Skeletal muscle satellite cell (primary cell): ENCODE measurements at regions not wholly inside any gene's neighbourhood (a gene's known extent, or its start where the extent isn't known, plus 50 kb on each side); places are given as distances from the start of the nearest gene placed in this dataset.

Source experiments
- H3K27me3 ChIP-seq: 2 replicates; pipeline ENCODE4 v1.7.0; 2013; ENCODE audit warnings: low read length; ENCODE audit not compliant: control insufficient read depth, insufficient read depth
- H3K36me3 ChIP-seq: 2 replicates; pipeline ENCODE4 v1.7.0; 2013; ENCODE audit warnings: mild to moderate bottlenecking, control low read depth, low read length; ENCODE audit not compliant: insufficient read depth
- H3K4me1 ChIP-seq: 2 replicates; pipeline ENCODE4 v1.7.0; 2013; ENCODE audit warnings: low read length; ENCODE audit not compliant: control insufficient read depth, insufficient read depth
- H3K4me2 ChIP-seq: 2 replicates; pipeline ENCODE4 v1.7.0; 2013; ENCODE audit warnings: mild to moderate bottlenecking, low read length
- H3K4me3 ChIP-seq: 2 replicates; pipeline ENCODE4 v1.7.0; 2013; ENCODE audit warnings: low read length
- H3K9ac ChIP-seq: 2 replicates; pipeline ENCODE4 v1.7.0; 2013; ENCODE audit warnings: mild to moderate bottlenecking, low read depth, low read length, moderate library complexity
- H3K9me3 ChIP-seq: replicated peaks from 2 replicates; pipeline ENCODE4 v1.7.0; 2013; ENCODE audit warnings: mild to moderate bottlenecking, control low read depth, low read length

DNA sequence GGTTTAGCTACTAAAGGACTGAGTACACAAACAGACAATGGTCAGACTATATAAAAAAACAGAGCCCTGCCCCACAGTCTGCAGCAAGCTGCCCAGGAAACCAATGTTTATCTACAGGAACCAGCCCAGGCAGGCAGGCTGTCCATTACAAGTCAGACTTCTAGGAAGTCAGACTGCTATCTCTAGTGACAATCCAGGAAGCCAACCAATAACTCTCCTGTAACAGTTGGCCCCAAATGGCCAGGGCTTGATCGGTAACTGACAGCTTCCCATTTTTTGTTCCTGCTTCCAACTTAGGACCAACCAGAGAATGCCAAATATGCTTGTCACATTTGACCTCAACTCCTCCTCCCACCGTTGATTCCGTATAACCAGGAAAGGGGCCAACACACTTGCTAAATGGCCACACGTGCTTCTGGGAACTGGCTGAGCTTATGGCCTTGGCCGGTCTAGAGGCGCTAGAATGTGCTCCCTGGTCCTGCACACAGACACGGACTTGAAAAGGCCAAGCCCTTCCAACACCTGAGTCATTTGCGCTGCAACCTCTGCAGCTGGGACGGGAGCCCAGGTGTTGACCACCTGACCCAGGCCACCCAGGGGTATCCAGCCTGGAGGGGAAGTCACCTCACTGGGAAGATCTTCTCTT, 79.6 kb upstream of the CDK20 start:
- no peak overlapping the region for H3K4me2 ChIP-seq
- no peaks in the 10 kb centered on the region for H3K9me3 ChIP-seq
- no peaks in the 10 kb centered on the region for H3K27me3 ChIP-seq
- no peaks in the 10 kb centered on the region for H3K36me3 ChIP-seq
- no peak overlapping the region for H3K4me3 ChIP-seq
- no peaks in the 10 kb centered on the region for H3K4me1 ChIP-seq
- H3K9ac ChIP-seq: no peak overlapping the region

DNA sequence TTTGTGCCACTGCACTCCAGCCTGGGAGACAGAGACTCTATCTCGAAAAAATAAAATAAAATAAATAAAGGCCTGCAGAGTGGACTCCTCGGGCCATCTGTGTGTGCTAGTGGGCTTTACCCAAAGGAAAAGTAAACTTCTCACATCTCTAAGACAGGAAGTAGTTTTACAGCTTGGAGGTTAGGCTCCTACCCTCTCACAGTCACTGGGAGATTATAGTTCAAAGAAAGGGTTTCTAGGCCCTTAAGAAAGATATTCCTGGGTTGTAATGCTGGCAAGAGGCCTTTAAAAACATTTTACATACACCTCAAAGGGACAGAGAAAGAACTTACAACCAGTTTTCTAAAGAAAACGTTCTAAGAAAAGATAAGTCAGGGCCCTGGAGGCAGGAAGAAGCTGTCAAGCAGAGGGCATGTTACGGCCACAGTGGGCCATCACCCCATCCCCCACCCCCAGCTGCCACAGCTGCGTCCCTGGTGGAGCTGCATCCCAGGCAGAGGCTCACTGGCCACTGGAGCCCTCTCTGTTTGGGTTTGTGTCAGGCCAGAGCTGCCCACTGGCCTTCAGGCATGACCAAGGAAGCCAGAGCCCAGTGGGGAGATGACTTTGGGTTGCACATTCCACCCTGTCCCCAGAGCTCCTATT, 78.1 kb upstream of the CDK20 start:
- H3K9me3 ChIP-seq: no peaks in the 10 kb centered on the region
- H3K4me3 ChIP-seq: no peak overlapping the region
- no peak overlapping the region for H3K9ac ChIP-seq
- H3K4me1 ChIP-seq: no peaks in the 10 kb centered on the region
- H3K27me3 ChIP-seq: no peaks in the 10 kb centered on the region
- no peaks in the 10 kb centered on the region for H3K36me3 ChIP-seq
- H3K4me2 ChIP-seq: no peak overlapping the region

DNA sequence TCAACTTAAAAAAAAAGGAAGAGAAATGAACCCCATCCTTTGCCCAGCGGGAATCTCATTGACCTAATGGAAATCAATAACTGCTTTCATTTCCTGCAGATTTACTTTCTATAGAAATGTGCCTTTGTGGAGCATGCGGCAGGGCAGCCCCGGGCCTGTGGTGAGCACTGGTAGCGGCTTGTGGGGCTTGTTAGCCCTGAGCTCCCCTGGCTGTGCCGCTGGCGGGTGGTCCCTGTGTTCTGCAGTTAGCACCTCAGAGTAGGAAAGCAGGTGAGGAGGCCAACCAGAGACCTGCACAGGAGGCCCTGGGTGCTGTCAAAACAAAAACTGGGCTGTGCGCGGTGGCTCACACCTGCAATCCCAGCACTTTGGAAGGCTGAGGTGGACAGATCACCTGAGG, 76.8 kb upstream of the CDK20 start:
- Histone ChIP-seq H3K4me1 (no peaks in the 10 kb centered on the region), H3K9me3 (no peaks in the 10 kb centered on the region), H3K4me3 (no peak overlapping the region), H3K36me3 (no peaks in the 10 kb centered on the region), H3K4me2 (no peak overlapping the region), H3K27me3 (no peaks in the 10 kb centered on the region), H3K9ac (no peak overlapping the region)

DNA sequence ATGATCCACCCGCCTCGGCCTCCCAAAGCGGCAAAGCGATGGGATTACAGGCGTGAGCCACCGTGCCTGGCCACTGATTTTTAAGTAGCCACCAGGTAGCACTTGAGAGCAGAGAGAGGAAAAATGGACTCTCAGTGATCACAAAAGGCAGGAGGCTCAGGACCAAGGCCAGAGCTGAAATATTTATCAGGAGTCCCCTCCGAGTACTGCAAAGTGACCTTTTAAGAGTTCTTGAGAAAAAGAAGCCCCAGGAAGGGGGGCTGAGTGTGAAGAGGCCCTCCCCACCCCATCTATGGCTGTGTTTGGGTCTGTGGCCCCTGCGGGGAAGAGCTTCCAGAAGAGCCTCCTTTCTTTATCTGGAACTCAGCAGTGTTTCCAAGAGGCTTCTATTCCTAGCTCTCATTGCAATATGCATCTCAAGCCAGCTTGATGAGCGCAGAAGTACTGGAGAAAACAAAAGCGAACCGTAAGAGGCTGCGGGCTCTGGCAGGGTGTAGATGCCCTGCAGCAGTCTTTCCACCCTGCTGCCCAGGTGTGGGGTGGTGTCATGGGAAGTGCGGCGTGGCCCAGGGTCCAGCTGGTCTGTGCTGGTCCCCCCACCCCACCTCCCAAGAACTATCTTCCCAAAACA, 75.5 kb upstream of the CDK20 start:
- H3K27me3 ChIP-seq: no peaks in the 10 kb centered on the region
- H3K36me3 ChIP-seq: no peaks in the 10 kb centered on the region
- no peak overlapping the region for H3K4me2 ChIP-seq
- H3K9me3 ChIP-seq: no peaks in the 10 kb centered on the region
- H3K4me1 ChIP-seq: no peaks in the 10 kb centered on the region
- H3K9ac ChIP-seq: no peak overlapping the region
- no peak overlapping the region for H3K4me3 ChIP-seq

DNA sequence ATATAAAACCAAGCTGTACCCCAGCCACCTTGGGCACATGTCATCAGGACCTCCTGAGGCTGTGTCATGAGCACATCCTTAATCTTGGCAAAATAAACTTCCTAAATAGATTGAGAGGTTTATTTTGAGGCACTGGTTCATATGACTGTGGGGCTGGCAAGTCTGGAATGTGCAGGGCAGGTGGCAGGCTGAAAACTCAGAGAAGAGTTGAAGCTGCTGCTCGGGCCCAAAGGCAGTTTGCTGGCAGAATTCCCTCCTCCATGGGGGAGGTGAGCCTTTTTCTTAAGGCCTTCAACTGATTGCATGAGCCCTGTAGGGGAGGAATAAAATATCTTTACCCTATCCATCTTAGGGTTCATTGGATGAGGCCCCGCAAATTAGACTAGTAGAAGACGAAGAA, 72.2 kb upstream of the CDK20 start:
- Histone ChIP-seq H3K4me2 (no peak overlapping the region), H3K9me3 (no peaks in the 10 kb centered on the region), H3K4me3 (no peak overlapping the region), H3K36me3 (no peaks in the 10 kb centered on the region), H3K9ac (no peak overlapping the region), H3K4me1 (no peaks in the 10 kb centered on the region), H3K27me3 (no peaks in the 10 kb centered on the region)

DNA sequence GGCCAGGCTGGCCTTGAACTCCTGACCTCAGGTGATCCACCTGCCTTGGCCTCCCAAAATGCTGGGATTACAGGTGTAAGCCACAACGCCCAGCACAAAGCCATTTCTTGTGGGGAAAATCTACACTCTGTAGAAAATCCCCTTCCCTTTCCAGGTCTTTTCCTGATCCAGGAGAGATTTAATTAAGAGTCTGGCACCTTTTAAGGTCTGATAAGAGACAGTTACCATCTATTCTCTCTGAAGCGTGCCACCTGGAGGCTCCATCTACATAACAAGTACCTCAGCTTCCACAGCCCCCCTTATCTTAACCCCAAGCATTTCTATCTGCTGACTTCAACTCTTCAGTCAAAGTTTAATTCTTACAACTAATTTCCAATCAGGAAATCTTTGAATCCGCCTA, 71.4 kb upstream of the CDK20 start:
- H3K4me1 ChIP-seq: no peaks in the 10 kb centered on the region
- H3K4me2 ChIP-seq: no peak overlapping the region
- H3K36me3 ChIP-seq: no peaks in the 10 kb centered on the region
- no peak overlapping the region for H3K9ac ChIP-seq
- H3K27me3 ChIP-seq: no peaks in the 10 kb centered on the region
- no peak overlapping the region for H3K4me3 ChIP-seq
- H3K9me3 ChIP-seq: no peaks in the 10 kb centered on the region

DNA sequence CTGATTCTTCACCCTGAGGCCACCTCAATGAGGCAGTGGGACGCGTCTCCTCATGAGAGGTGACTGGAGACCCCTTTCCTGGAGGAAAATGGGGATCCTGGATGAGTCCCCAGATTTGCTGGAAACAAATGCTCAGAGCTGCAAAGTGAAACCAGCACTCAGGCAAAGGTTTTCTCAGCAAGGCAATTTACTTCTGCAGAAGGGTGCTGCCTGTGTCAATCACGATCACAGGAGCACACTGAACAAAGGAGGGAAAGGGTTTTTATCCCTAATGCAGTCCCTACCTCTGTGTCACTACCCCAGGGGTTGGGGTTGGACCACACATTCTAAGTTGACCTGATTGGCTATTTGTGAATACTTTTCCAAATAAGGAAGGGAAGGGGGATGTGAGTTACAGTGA, 69.9 kb upstream of the CDK20 start:
- Histone ChIP-seq H3K4me1 (no peaks in the 10 kb centered on the region), H3K27me3 (no peaks in the 10 kb centered on the region), H3K4me2 (no peak overlapping the region), H3K4me3 (no peak overlapping the region), H3K9ac (no peak overlapping the region), H3K36me3 (no peaks in the 10 kb centered on the region), H3K9me3 (no peaks in the 10 kb centered on the region)

DNA sequence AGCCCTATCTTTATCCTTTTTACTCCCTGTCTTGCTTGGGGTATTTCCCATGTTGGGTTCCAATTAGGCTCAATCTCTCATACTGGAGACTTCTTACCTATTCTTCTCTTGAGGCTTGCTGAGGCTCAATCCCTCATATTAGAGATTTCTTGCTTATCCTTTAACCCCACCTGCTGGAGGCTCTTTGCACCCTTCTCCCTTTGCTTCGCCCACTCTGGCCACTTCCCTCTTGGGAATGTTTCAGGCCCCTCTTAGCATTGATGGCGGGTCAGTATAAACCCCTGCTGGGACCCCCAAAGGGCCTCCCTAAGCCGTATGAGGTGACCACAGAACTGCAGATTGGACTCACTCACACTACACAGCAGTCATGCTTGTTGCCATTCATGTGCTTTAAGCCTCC, 69.3 kb upstream of the CDK20 start:
- Histone ChIP-seq H3K4me2 (no peak overlapping the region), H3K9ac (no peak overlapping the region), H3K9me3 (no peaks in the 10 kb centered on the region), H3K4me3 (no peak overlapping the region), H3K4me1 (no peaks in the 10 kb centered on the region), H3K36me3 (no peaks in the 10 kb centered on the region), H3K27me3 (no peaks in the 10 kb centered on the region)

DNA sequence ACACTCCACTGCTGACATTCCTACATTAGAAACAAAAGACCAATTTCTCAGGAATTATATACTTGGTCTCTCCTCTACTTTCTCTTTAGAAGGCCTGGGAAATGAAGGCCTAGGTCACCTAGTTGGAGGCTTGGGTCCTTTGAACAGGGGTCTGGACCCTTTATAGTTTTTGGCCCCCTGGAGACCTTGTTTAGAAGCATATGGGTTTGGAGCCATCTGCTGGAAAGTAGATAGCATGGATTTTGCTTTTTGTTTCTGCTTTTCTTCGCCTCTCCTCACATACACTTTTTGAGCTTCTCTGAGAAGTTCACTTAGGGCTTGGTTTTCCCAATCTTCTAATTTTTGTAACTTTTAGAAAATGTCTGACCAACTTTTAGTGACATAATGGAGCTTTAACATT, 67.1 kb upstream of the CDK20 start:
- Histone ChIP-seq H3K4me1 (no peaks in the 10 kb centered on the region), H3K9ac (no peak overlapping the region), H3K9me3 (peaks cover 14% of the 10 kb centered on the region), H3K36me3 (no peaks in the 10 kb centered on the region), H3K4me2 (no peak overlapping the region), H3K4me3 (no peak overlapping the region), H3K27me3 (no peaks in the 10 kb centered on the region)

DNA sequence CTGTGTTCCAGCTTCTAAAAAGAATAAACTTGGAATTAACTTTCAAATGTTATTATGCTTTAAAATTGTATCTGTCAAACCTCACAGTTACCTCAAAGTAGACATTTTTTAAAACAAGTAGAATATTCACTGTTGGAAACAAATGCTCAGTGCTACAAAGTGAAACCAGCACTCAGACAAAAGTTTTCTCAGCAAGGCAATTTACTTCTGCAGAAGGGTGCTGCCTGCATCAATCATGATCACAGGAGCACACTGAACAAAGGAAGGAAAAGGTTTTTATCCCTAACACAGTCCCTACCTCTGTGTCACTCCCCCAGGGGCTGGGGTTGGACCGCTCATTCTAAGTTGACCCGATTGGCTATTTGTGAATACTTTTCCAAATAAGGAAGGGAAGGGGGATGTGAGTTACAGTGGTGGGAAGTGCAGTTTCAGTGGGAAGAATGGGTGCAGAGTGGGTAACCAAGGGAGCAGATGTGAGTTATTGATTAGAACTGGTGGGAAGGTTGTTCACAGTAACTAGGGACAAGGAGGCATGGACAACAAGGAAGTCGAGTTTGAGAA, 63.0 kb upstream of the CDK20 start:
- H3K4me2 ChIP-seq: no peak overlapping the region
- H3K36me3 ChIP-seq: no peaks in the 10 kb centered on the region
- H3K27me3 ChIP-seq: no peaks in the 10 kb centered on the region
- H3K9ac ChIP-seq: no peak overlapping the region
- no peak overlapping the region for H3K4me3 ChIP-seq
- H3K4me1 ChIP-seq: no peaks in the 10 kb centered on the region
- H3K9me3 ChIP-seq: peaks cover 14% of the 10 kb centered on the region

DNA sequence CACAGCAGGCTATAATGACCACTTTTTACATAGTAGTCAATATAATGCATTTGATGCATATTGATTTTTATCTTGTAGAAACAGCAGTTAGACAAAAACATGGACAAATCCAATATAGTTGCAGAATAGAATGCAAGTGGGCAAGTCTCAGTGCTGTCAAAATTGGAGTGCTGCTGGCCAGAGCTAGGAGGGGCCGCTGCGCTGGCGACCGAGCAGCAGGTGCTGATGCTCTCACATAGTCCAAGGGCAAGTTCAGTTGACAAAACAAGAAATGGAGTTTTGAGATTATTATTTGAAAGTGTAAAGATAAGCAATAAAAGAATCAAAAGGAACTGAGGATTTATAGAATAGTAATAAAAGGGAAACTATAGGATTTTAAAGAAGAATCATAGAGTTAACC, 60.6 kb upstream of the CDK20 start:
- no peaks in the 10 kb centered on the region for H3K4me1 ChIP-seq
- H3K9me3 ChIP-seq: peaks cover 14% of the 10 kb centered on the region
- no peak overlapping the region for H3K4me2 ChIP-seq
- H3K4me3 ChIP-seq: no peak overlapping the region
- H3K36me3 ChIP-seq: no peaks in the 10 kb centered on the region
- no peaks in the 10 kb centered on the region for H3K27me3 ChIP-seq
- no peak overlapping the region for H3K9ac ChIP-seq

DNA sequence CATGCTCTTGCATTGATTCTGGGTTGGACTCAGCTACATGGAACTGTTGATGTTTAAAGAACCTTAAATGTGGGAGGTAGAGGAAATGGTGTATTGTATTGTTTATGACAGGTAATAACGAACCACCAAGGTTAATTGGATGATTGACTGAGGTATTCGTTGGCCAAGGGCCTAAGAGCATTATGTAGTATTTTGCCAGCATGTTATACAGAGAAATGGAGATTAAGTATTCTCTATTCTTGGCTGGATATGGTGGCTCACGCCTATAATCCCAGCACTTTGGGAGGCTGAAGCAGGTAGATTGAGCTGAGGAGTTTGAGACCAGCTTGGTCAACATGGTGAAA, 59.0 kb upstream of the CDK20 start:
- Histone ChIP-seq H3K9ac (no peak overlapping the region), H3K4me2 (no peak overlapping the region), H3K9me3 (peaks cover 14% of the 10 kb centered on the region), H3K27me3 (no peaks in the 10 kb centered on the region), H3K4me1 (no peaks in the 10 kb centered on the region), H3K4me3 (no peak overlapping the region), H3K36me3 (no peaks in the 10 kb centered on the region)
